Activated CD8-positive, alpha-beta memory T cell treated with anti-CD3 and anti-CD28 coated beads for 1 hour (primary cell): ENCODE measurements at regions not wholly inside any gene's neighbourhood (a gene's known extent, or its start where the extent isn't known, plus 50 kb on each side); places are given as distances from the start of the nearest gene placed in this dataset.
"Not testable (repeated sequence)": the region's sequence is repeated elsewhere in the genome, so short reads cannot be mapped to it uniquely, and the experiment has no call there.

ENCODE experiments used
- DNase-seq, 2 donors: peaks; one replicate each; pipeline ENCODE4 v3.0.0-alpha.2; 2020; ENCODE audit warnings: low read depth in 1 of 2; ENCODE audit errors: extremely low read depth in 1 of 2

DNA sequence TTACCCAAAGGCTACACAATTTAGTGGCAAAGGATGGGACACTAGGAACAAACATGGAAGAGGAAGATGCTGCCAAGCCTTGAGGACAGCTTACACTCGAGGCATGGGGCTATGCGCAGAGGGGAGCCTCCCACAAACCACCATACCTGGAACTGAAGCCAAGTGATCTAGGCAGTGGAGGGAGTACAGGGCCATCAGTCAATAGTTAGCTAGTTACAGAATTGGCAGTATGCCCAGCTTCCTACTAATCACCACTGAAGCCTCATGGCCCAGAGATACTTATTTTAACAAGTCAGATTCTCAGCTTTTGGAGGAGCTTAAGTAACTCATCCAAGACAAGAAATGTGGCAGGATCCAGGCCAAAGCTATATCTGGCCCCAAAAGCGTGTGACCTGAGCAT lies 226.6 kb upstream of the MOCS1 start:
- no peak for DNase-seq

DNA sequence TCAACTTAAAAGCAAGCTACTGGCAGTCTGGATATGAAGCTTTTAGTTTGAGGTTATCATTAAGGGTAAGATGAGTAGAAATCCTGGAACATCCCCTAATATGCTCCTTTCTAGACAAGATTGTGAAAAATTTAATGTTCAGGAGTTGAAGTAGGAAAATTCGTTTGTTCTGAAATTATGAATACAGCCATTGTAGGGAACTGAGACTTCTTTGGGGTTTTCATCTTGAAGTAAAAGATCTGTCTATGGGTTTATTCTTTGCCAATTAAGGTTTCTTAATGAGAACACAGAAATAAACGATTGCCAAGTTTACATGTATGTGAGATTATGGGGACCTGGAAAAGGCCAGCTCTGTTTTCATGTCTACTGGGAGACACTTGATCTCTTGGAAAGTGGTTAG lies 225.6 kb upstream of the MOCS1 start:
- no peak for DNase-seq

DNA sequence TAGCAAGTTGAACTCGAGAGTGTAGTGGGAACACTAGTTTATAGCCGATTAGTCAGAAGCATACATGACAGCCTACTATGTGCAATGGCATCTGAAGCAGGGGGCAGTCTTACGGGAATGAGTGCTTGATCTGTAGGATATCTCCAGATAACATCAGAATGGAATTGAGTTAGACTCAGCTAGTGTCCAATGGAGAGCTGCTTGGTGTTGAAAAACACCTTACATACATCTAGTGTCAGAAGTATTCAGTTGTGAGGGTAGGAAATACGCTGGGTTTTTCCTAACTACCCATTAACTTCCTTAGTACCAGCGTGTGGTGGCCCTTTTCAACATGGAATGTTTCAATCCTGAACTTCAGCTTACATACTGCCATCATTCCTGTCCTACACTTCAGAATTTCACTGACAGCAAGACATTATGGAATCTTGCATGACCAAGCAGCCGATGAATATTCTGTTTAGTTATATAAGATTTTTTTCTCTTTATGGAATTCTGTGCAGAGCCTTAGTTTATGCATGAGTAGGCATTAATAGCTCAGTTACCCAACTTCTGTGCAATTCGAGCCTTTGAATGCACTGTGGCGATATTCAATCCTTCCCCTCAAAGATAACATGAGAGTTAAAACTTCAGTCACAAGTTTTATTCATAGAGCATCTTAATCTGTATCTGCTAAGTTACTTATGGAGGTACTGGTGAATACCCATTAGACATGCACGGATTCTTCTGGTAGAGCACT lies 218.6 kb upstream of the MOCS1 start:
- no peak for DNase-seq

DNA sequence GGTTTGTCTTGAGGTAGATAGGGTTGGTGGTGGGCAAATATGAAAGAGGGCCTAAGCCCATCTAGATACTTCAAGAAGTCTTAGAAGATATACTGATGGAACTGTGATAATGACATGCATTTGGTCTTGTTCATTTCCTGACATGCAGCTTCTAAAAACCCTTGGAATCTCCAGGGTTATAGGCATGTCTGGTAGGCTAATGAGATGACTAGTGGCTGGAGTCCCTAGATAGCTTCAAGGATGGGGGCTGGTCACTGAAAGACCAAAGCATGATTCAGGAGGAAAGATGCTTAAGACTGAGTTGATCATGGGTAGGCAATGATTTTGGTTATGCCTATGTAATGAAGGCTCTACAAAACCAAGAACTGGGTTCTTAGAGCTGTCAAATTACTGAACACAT lies 217.9 kb upstream of the MOCS1 start:
- no peak for DNase-seq

DNA sequence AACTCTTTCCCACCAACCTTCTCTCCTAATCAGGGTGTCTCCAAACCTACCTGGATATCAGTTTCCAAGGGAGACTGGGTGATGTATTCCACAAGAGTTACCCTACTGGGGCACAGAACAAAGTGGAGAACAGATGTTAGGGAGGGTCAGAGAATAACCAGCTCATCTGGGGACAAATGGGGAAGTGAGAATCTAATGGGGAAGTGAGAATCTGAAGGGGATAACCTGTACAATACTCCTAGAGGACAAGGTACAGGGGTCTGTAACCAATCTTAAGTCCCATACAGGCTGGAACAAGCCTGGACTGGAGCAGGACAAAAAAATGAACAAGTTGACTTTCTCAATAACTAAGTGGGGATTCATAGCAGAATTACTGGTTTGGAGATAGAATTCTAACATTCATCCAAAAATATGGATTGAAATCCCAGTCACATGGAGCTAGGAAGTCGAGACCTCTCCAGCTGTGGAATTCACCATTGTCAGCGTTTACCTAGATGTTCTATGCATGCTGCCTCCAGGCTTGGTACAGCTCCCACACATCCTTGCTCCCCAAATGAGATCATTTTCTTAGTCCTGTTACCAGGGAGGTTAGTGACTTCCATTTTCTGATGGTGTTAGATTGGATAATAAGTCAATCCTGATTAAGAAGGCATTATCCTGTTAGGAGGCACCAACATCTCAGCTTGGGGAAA lies 214.8 kb upstream of the MOCS1 start:
- DNase-seq = no peak

DNA sequence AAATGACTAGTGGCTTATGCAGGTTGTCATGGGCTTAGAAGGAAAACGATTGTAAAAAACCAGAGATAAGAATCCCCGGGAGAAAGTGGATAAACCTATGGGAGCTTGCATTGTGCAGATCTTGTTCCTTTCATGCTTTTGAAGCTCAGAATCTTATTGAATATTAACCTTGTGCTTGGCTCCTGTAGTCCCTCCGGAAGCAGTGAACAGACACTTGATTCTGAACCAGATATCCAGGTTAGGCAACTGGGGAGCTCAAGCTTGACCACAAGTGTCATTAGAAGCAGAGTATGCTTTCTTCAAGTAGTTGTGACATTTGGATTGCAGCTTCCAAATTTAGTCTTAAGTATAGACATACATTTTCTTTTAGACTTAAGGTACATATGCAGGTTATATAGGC lies 212.6 kb upstream of the MOCS1 start:
- no peak for DNase-seq

DNA sequence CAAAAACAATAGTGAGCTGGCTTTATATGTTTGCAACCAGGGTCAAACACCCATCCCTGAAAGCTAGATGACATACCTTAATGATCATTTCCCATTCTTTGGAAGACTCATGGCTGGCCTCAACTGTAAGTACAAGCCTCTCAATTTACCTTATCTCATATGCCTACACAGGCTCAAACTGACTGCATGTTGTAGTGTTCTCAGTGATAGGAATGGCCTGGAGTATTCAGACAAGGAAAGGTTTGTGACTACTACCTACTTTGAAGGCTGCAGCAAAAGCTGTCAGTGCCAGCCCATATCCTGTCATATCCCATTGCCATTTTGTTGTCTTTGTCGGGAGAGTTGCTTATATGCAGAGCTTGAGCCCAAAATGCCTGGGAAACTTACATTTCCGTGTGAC lies 205.2 kb upstream of the MOCS1 start:
- DNase-seq = no peak

DNA sequence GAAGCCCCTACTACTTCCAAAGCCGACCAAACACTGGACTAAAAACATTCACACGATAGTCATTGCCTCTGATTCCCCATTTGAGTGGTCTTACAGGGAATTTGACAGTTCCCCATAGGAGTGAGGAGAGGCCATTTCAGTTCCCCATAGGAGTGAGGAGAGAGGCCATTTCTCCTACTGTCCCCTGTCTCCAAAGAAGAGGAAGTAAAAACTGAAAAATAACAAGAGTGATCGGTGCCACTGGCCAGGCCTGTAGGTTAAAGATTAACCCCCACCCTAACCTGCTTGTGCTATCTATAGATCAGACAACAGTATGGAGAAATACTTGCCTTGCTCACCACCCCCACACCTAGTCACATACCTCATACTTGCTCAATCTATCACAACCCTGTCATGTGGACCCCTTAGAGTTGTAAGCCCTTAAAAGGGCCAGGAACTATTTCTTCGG lies 204.0 kb upstream of the MOCS1 start:
- DNase-seq = no peak

DNA sequence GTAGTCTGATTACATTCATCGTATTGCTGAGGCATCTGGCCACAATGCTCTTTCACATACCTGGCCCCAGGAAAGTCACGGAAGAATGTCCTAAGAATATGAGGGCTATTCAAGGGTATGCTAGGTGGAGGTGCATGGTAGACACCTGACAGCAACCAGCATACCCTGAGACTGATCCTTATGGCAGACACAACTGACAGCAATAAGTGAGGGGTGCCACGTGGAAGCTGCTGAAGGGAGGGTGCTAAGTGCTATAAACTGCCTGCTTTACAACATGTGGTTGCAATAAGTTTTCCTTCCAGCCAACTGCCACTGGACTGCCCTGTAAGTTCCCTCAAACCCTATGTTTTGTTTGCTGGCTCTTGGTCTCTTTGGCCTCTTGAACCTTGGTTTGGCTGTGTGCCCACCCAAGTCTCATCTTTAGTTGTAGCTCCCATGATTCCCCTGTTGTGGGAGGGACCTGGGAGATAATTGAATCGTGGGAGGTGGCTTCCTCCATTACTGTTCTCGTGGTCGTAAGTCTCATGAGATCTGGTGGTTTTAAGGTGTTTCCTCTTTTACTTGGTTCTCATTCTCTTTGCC lies 201.3 kb upstream of the MOCS1 start:
- DNase-seq = no peak

DNA sequence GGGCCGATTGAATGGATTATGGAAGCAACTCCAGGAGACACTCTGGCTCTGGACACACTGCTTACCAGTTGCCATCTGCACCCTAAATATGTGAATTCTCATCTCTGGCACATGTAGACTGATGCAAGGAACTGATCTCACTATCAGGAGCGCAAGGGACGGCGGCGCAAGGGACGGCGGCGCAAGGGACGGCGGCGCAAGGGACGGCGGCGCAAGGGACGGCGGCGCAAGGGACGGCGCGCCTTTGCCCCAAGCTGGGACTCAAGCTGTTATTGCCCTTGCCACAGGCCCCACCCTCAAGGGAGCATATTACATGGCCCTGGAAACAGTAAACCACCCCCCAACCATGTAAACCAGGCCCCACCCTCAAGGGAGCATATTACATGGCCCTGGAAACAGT lies 199.7 kb upstream of the MOCS1 start:
- DNase-seq = not testable (repeated sequence)

DNA sequence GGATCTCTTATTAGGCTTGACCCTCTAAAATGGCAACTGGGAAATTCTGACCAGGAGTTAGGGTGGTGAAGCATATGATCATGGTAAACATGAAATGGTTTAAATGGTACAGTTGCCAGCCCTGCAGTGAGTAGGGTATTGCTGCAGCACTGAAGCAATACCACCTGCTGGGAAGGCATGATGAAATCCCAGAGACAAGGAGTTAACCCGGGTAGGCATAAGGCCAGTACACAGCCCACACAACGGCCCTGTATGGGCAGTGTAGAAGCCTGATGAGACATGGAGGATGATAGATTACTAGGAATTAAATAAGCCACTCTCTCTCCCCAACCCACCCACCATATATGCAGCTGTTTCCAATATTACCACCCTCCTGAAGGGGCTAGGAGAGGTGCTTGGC lies 197.4 kb upstream of the MOCS1 start:
- DNase-seq = no peak

DNA sequence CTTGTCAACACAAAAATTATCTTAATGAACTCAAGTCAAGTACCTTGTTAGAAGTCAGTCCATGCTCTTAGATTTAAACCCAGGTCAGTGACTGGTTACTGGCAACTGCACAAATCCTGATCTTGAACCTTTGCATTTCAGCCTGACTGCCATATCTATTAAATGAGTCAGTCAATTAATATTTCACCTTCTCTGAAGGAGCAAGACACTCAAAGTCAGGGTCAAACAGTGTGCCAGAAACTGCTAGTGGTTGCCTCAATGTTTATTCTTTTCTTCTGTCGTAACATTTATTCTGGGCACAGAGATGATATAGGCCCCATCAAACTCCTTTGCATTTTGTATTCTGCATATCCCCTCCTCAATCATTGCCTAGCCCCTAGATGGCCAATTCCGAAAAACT lies 193.9 kb upstream of the MOCS1 start:
- no peak for DNase-seq

DNA sequence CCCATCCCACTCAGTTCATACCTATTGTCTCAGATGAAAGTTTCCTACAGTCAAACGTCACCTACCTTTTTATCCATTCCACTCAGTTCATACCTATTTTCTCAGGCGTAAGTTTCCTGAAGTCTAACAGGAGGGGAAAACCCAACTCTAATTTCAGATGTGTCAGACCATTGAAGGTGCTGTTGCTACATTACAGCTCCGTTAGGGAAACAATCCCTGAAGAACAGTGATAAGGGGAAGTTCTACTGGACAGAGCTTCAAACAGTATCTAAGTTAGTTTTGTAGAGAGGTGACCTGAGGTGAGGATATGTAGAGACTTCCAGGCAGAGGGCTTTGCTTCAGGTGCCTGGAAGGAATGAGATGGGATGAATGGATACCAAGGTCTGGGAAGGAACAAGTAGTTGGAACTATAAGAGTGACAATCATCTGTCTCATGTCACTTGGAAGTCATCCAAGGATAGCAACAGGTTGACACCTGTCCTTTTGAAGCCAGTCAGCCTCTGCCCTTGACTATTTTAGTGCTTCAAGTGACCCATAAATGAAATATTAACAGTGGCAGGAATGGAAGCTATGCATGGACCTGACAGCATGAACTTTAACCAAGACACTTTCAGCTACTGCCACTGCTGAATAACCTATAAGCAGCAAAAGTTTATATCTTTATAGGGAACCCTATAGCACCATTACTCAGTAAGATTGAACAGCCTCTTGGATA lies 191.6 kb upstream of the MOCS1 start:
- DNase-seq = no peak

DNA sequence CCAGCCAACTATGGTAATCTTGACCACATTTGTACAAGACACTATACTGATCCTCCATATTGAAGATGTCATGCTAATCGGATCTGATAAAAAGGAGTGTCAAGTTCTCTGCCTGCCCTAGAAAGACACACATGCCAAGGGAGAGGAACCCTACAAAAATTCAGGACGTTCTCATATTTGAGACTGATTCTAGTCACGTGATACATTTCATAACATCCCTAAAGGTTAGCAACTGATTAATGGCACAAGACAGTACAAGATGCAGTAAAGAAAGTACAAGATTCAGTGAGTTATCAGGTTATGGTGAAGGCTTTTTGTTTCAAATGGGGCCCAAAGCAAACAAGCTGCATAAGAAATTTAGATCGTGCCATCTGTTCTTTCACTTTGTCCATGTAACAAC lies 190.7 kb upstream of the MOCS1 start:
- DNase-seq = no peak

DNA sequence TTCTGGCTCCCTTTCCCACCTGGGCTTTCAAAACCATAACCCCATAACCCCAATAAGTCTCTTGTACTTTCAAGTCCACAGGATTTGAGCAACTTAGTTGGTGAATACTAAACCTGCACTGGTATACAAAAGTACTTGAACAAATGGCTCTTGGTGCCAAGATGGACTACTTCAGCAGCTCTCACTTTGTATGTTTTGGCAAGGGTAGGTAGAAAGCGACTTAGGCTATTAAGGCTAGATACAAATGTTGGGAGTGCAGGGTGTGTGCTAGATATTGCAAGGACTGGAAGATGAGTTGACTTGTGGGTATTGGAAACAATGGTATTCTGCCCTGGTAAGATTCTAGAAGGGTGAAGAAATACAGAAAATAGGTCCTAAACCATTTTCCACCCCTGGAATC lies 182.6 kb upstream of the MOCS1 start:
- no peak for DNase-seq

DNA sequence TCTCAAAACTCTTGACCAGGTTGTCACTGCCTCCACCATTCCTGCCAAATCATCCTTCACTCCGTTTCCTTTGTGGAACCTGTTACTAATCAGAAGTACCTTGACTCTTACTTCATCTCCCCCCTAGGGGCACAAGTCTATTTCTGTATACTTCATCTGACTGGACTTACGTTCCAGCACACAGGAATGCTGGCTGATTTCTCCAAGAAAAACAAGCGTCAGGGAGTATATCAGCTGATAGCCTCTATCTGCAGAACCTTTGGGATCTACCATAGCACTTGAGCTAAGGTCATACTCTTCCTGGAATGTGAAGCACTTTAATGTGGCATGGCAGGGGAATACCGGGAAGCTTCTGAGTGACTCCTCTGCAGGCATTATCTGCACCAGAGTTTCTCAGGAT lies 178.1 kb upstream of the MOCS1 start:
- DNase-seq = no peak

DNA sequence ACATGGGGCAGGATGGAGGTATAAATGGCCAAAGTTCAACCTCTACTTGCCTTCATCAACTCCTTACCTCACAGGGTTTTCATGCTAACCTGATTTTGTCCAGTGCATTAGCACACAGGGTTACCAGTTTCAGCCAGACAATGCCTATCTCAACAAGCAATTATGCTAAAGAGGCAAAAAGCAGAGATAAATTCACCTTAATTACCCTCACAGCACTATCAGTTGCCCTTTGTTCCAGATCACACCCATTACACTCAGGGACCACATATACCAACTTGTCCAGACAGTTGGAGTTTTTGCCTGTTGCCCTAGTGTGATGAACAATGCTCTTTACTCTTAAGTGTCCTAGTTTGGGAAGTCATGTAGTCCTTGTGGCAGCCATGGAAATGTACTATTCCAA lies 174.5 kb upstream of the MOCS1 start:
- DNase-seq = no peak

DNA sequence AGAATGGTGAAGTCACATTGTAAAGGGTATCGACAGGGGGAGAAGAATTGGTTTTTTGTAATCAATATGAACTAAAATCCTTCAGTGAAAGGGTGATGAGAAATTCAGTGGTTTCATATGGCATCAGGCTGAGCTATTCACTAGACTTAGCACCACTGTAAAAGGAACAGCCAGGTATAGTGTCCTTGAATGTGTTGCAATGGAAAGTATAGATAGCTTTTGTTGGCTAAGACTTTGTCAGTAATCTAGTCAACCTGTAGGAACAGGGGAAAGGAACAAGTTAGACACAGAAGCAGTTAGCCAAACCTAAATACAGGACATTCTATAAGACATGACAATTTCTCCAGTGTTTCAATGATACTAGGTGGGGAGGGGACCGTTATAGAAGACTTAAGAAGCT lies 172.6 kb upstream of the MOCS1 start:
- DNase-seq = no peak

DNA sequence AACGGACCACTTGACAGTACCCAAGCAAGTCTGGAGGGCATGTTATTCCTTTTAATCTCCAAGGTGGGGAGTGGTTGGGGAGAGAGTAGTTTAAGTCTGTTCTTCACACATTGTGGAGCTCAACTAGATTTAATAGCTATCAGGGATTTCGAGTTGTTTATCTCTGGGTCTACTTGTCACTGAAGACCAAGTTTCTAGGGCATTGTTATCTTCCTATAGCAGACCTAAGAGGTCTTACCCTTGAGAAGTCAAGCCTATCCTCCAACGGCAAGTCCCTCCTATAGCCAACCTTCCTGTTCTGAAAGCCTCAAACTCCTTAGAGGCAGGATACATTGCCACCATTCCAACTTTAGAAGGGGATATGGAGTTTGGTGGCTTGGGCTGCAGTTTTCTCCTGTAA lies 164.5 kb upstream of the MOCS1 start:
- no peak for DNase-seq

DNA sequence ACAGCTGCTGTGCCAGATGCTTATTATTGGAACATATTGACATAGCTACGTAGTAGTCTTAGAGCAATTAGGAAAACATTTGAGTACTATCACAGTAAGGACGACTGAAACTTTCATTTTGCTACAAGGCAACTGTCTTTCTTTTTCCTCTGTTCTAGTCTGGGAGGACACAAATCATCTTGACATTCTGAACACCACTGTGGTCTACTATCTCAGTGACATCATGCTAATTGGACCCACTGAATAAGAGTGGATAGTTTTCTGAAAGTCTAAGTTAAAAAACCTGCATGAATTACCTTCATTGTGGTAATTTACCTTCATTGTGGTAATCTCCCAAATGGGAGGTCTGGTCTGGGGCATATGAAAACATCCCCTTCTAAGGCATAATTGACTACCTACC lies 163.3 kb upstream of the MOCS1 start:
- no peak for DNase-seq

DNA sequence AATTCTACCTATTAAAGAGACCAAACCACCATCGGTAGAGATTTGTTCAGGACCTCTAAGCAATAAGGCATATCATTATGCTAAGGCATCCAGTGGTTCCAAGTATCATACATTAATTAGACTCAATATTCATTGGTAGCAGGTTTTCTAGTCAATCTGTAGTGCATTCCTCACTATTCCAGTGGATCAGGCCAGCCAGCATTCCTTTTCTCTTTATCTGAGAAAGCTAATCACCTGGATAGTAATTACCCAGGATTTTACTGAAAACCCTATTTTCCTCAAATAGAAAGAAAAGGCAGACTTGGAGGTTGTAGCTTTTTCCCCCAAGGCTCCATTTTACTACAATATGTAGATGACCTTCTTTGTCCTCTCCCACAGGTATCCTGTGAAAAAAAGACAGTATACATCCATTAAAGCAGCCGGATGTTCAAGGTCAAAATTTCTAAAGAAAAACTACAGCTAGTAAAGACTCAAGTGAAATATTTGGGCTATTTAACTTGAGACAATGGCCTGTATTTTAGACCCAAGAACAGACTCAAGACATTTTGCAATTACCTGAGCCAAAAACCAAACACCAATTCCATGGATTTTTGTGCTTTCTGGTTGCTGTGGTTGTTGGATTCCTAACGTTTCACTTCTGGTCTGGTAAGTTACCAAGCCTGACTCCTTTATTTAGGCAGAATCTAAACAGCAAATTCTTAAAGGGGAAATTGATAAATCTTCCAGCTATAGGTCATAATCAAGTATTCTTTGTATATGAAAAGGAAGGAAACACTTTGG lies 149.1 kb upstream of the MOCS1 start:
- DNase-seq = no peak
